Astrocyte (in vitro differentiated cells and primary cell): ENCODE measurements at regions not wholly inside any gene's neighbourhood (a gene's known extent, or its start where the extent isn't known, plus 50 kb on each side); places are given as distances from the start of the nearest gene placed in this dataset.

Experiments used
- EZH2 ChIP-seq: IDR thresholded peaks from 2 replicates; pipeline ENCODE4 v1.6.1; 2012; ENCODE audit warnings: mild to moderate bottlenecking, low read length, inconsistent platforms; ENCODE audit not compliant: insufficient read depth
- TF ChIP-seq, protein P1 (sequence below): IDR thresholded peaks from 2 replicates; pipeline ENCODE4 v1.5.1; 2011; ENCODE audit warnings: low read depth, mild to moderate bottlenecking, inconsistent platforms, low read length, moderate library complexity; ENCODE audit not compliant: insufficient read depth

DNA sequence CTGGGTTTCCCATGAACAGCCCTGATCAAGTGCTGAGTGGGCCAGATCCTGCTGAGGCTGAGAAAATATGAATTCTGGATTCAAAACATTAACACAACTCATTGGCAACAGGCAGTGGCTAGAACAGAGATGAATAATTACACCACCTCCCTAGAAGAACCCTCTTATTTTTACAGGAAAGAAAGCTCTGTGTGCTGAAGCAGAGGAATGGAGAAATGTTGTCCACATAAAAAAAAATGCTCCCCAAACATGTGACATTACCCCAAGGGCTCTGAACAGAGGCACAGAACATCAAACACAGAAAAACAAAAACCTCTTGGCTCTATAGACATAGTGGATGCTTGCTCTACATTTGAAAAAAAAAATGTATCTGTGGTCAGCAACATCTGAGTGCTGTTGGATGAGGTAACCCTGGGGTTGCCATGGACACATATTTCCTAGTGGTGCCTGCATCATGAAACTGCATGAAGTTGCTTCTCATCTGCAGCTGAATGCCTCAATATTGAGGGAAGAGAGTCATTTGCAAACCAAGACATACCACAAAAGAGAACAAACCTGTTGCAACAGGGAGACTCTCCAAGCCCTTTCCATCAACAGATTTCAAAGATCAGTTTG, 98.8 kb downstream of the SNX19 start:
- TF ChIP-seq, protein P1, sequence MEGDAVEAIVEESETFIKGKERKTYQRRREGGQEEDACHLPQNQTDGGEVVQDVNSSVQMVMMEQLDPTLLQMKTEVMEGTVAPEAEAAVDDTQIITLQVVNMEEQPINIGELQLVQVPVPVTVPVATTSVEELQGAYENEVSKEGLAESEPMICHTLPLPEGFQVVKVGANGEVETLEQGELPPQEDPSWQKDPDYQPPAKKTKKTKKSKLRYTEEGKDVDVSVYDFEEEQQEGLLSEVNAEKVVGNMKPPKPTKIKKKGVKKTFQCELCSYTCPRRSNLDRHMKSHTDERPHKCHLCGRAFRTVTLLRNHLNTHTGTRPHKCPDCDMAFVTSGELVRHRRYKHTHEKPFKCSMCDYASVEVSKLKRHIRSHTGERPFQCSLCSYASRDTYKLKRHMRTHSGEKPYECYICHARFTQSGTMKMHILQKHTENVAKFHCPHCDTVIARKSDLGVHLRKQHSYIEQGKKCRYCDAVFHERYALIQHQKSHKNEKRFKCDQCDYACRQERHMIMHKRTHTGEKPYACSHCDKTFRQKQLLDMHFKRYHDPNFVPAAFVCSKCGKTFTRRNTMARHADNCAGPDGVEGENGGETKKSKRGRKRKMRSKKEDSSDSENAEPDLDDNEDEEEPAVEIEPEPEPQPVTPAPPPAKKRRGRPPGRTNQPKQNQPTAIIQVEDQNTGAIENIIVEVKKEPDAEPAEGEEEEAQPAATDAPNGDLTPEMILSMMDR = no peak
- no peak for TF ChIP-seq EZH2
